ENCODE measurements at regions not wholly inside any gene's neighbourhood (a gene's known extent, or its start where the extent isn't known, plus 50 kb on each side); places are given as distances from the start of the nearest gene placed in this dataset.
"Not testable (repeated sequence)": the region's sequence is repeated elsewhere in the genome, so short reads cannot be mapped to it uniquely, and the experiment has no call there.

GRCh38 chr4:87901422-87901992, 68.7 kb downstream of the MEPE start:
- Histone ChIP-seq H3K36me3 (ENCODE audit: control insufficient read depth, insufficient read depth, low read length) (no peaks in the 10 kb centered on the region), H3K4me1 (ENCODE audit: control insufficient read depth, insufficient read depth, low read length) (peaks cover 21% of the 10 kb centered on the region), H3K9ac (ENCODE audit: low read length) (no peak overlapping the region), H3K27me3 (ENCODE audit: control insufficient read depth, insufficient read depth, low read length) (no peaks in the 10 kb centered on the region), H3K4me3 (ENCODE audit: low read depth, low read length) (no peak overlapping the region), H3K27ac (ENCODE audit: low read depth, low read length) (no peak overlapping the region), H3K9me3 (ENCODE audit: control insufficient read depth, insufficient read depth, low read depth, low read length) (peaks cover 2% of the 10 kb centered on the region; the same call in 1 of the 2 replicates)

- H3K9me3 ChIP-seq (ENCODE audit: control insufficient read depth, insufficient read depth, low read depth, low read length), result no peaks in the 10 kb centered on the region; the same call in 1 of the 2 replicates
- no peaks in the 10 kb centered on the region for H3K36me3 ChIP-seq (ENCODE audit: control insufficient read depth, insufficient read depth, low read length)
- H3K4me1 ChIP-seq (ENCODE audit: control insufficient read depth, insufficient read depth, low read length), result peaks cover 13% of the 10 kb centered on the region
- H3K4me3 ChIP-seq (ENCODE audit: low read depth, low read length), result no peak overlapping the region
- H3K9ac ChIP-seq (ENCODE audit: low read length), result no peak overlapping the region
- no peaks in the 10 kb centered on the region for H3K27me3 ChIP-seq (ENCODE audit: control insufficient read depth, insufficient read depth, low read length)
- H3K27ac ChIP-seq (ENCODE audit: low read depth, low read length), result no peak overlapping the region
Observed at GRCh38 chr4:87904639-87905160, 70.8 kb upstream of the SPP1 start.

- Histone ChIP-seq H3K9ac (ENCODE audit: low read length) (no peak overlapping the region), H3K27me3 (ENCODE audit: control insufficient read depth, insufficient read depth, low read length) (no peaks in the 10 kb centered on the region), H3K4me3 (ENCODE audit: low read depth, low read length) (no peak overlapping the region), H3K27ac (ENCODE audit: low read depth, low read length) (no peak overlapping the region), H3K4me1 (ENCODE audit: control insufficient read depth, insufficient read depth, low read length) (peaks cover 40% of the 10 kb centered on the region), H3K36me3 (ENCODE audit: control insufficient read depth, insufficient read depth, low read length) (no peaks in the 10 kb centered on the region), H3K9me3 (ENCODE audit: control insufficient read depth, insufficient read depth, low read depth, low read length) (no peaks in the 10 kb centered on the region)
Observed at GRCh38 chr4:87908336-87908735, 67.2 kb upstream of the SPP1 start.

- H3K27ac ChIP-seq (ENCODE audit: low read depth, low read length), result peak overlapping the region; percentile 24; the same call in 1 of the 2 replicates
- H3K27me3 ChIP-seq (ENCODE audit: control insufficient read depth, insufficient read depth, low read length), result no peaks in the 10 kb centered on the region
- H3K4me1 ChIP-seq (ENCODE audit: control insufficient read depth, insufficient read depth, low read length), result peaks cover 37% of the 10 kb centered on the region
- no peak overlapping the region for H3K4me3 ChIP-seq (ENCODE audit: low read depth, low read length)
- H3K9ac ChIP-seq (ENCODE audit: low read length), result no peak overlapping the region
- H3K9me3 ChIP-seq (ENCODE audit: control insufficient read depth, insufficient read depth, low read depth, low read length), result no peaks in the 10 kb centered on the region
- H3K36me3 ChIP-seq (ENCODE audit: control insufficient read depth, insufficient read depth, low read length), result no peaks in the 10 kb centered on the region
Observed at GRCh38 chr4:87910795-87911194, 64.7 kb upstream of the SPP1 start.

GRCh38 chr4:87911252-87911774, 64.2 kb upstream of the SPP1 start:
- no peaks in the 10 kb centered on the region for H3K27me3 ChIP-seq (ENCODE audit: control insufficient read depth, insufficient read depth, low read length)
- peak overlapping the region; percentile 24; the same call in 1 of the 2 replicates for H3K27ac ChIP-seq (ENCODE audit: low read depth, low read length)
- H3K4me3 ChIP-seq (ENCODE audit: low read depth, low read length), result no peak overlapping the region
- peaks cover 40% of the 10 kb centered on the region for H3K4me1 ChIP-seq (ENCODE audit: control insufficient read depth, insufficient read depth, low read length)
- H3K9ac ChIP-seq (ENCODE audit: low read length), result no peak overlapping the region
- H3K9me3 ChIP-seq (ENCODE audit: control insufficient read depth, insufficient read depth, low read depth, low read length), result no peaks in the 10 kb centered on the region
- H3K36me3 ChIP-seq (ENCODE audit: control insufficient read depth, insufficient read depth, low read length), result no peaks in the 10 kb centered on the region

GRCh38 chr4:87912164-87913004, 63.1 kb upstream of the SPP1 start:
- H3K36me3 ChIP-seq (ENCODE audit: control insufficient read depth, insufficient read depth, low read length), result no peaks in the 10 kb centered on the region
- no peaks in the 10 kb centered on the region for H3K27me3 ChIP-seq (ENCODE audit: control insufficient read depth, insufficient read depth, low read length)
- H3K9me3 ChIP-seq (ENCODE audit: control insufficient read depth, insufficient read depth, low read depth, low read length), result no peaks in the 10 kb centered on the region
- H3K9ac ChIP-seq (ENCODE audit: low read length), result no peak overlapping the region
- H3K27ac ChIP-seq (ENCODE audit: low read depth, low read length), result peak overlapping the region; percentile 27; the same call in 1 of the 2 replicates
- no peak overlapping the region for H3K4me3 ChIP-seq (ENCODE audit: low read depth, low read length)
- H3K4me1 ChIP-seq (ENCODE audit: control insufficient read depth, insufficient read depth, low read length), result peaks cover 51% of the 10 kb centered on the region

DNA sequence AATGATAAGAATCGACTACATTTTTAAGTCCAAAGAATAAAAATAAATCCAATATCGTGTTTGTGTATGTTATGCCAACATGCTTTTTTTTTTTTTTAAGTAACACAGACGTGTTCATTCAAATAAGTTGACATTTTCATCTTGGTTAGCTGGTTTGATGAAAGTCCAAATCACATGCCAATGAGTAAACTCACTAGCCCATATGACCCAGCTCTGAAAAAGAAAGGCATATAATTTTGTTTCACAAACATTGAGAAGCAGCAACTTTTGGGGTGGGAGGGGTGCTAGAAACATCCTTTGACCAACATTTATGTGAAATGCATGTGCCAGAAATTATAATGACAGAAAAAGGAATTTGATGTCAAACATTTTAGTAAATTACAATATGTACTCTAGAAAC, 61.6 kb upstream of the SPP1 start:
- Histone ChIP-seq H3K9me3 (ENCODE audit: control insufficient read depth, insufficient read depth, low read depth, low read length) (no peaks in the 10 kb centered on the region), H3K4me1 (ENCODE audit: control insufficient read depth, insufficient read depth, low read length) (peaks cover 61% of the 10 kb centered on the region), H3K36me3 (ENCODE audit: control insufficient read depth, insufficient read depth, low read length) (no peaks in the 10 kb centered on the region), H3K27me3 (ENCODE audit: control insufficient read depth, insufficient read depth, low read length) (no peaks in the 10 kb centered on the region), H3K9ac (ENCODE audit: low read length) (no peak overlapping the region), H3K4me3 (ENCODE audit: low read depth, low read length) (no peak overlapping the region), H3K27ac (ENCODE audit: low read depth, low read length) (no peak overlapping the region)

GRCh38 chr4:87915621-87916020, 59.9 kb upstream of the SPP1 start:
- Histone ChIP-seq H3K36me3 (ENCODE audit: control insufficient read depth, insufficient read depth, low read length) (no peaks in the 10 kb centered on the region), H3K4me3 (ENCODE audit: low read depth, low read length) (no peak overlapping the region), H3K27ac (ENCODE audit: low read depth, low read length) (no peak overlapping the region), H3K4me1 (ENCODE audit: control insufficient read depth, insufficient read depth, low read length) (peaks cover 69% of the 10 kb centered on the region), H3K27me3 (ENCODE audit: control insufficient read depth, insufficient read depth, low read length) (no peaks in the 10 kb centered on the region), H3K9me3 (ENCODE audit: control insufficient read depth, insufficient read depth, low read depth, low read length) (no peaks in the 10 kb centered on the region), H3K9ac (ENCODE audit: low read length) (no peak overlapping the region)

- peak overlapping the region; percentile 79; the same call in 1 of the 2 replicates for H3K27ac ChIP-seq (ENCODE audit: low read depth, low read length)
- H3K4me1 ChIP-seq (ENCODE audit: control insufficient read depth, insufficient read depth, low read length), result peaks cover 69% of the 10 kb centered on the region
- peak overlapping the region; percentile 86 for H3K9ac ChIP-seq (ENCODE audit: low read length)
- no peaks in the 10 kb centered on the region for H3K9me3 ChIP-seq (ENCODE audit: control insufficient read depth, insufficient read depth, low read depth, low read length)
- peak overlapping the region; percentile 2; the same call in 1 of the 2 replicates for H3K4me3 ChIP-seq (ENCODE audit: low read depth, low read length)
- H3K36me3 ChIP-seq (ENCODE audit: control insufficient read depth, insufficient read depth, low read length), result no peaks in the 10 kb centered on the region
- H3K27me3 ChIP-seq (ENCODE audit: control insufficient read depth, insufficient read depth, low read length), result no peaks in the 10 kb centered on the region
Observed at GRCh38 chr4:87916626-87917025, 58.9 kb upstream of the SPP1 start.

DNA sequence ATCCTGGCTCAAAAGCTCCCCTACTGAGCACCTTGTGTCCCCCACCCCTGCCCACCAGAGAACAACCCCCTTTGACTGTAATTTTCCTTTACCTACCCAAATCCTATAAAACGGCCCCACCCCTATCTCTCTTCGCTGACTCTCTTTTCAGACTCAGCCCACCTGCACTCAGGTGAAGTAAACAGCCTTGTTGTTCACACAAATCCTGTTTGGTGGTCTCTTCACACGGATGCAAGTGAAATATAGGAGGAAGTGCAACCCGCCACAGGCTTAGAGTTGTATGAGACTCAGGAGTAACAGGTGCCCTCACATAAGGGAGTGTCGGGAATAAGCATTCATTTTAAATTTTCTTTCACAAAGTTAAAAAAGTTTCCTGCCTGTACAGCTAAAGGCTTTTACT, 57.6 kb upstream of the SPP1 start:
- H3K36me3 ChIP-seq (ENCODE audit: control insufficient read depth, insufficient read depth, low read length); H3K27me3 ChIP-seq (ENCODE audit: control insufficient read depth, insufficient read depth, low read length); H3K9me3 ChIP-seq (ENCODE audit: control insufficient read depth, insufficient read depth, low read depth, low read length): not testable (repeated sequence)
- H3K27ac ChIP-seq (ENCODE audit: low read depth, low read length), result peak overlapping the region; percentile 92
- H3K9ac ChIP-seq (ENCODE audit: low read length), result peak overlapping the region; percentile 86
- peak overlapping the region; percentile 32 for H3K4me3 ChIP-seq (ENCODE audit: low read depth, low read length)
- H3K4me1 ChIP-seq (ENCODE audit: control insufficient read depth, insufficient read depth, low read length), result peaks cover 58% of the 10 kb centered on the region
